Glutamatergic neuron (in vitro differentiated cells): ENCODE measurements at regions not wholly inside any gene's neighbourhood (a gene's known extent, or its start where the extent isn't known, plus 50 kb on each side); places are given as distances from the start of the nearest gene placed in this dataset.

ENCODE experiments used
- DNase-seq: peaks from one replicate; pipeline ENCODE4 v3.0.0; 2022
- H3K27ac Mint-ChIP-seq: one replicate; pipeline ENCODE4 v1.8.0; 2020; ENCODE audit warnings: mild to moderate bottlenecking, mixed read lengths, inconsistent platforms; ENCODE audit not compliant: unreplicated experiment
- H3K27me3 Mint-ChIP-seq: one replicate; pipeline ENCODE4 v1.8.0; 2020; ENCODE audit warnings: mild to moderate bottlenecking, moderate library complexity, mixed read lengths, inconsistent platforms; ENCODE audit not compliant: unreplicated experiment
- H3K36me3 Mint-ChIP-seq: one replicate; pipeline ENCODE4 v1.8.0; 2020; ENCODE audit warnings: mild to moderate bottlenecking, mixed read lengths, inconsistent platforms; ENCODE audit not compliant: unreplicated experiment
- H3K4me1 Mint-ChIP-seq: one replicate; pipeline ENCODE4 v1.8.0; 2020; ENCODE audit warnings: mild to moderate bottlenecking, low read depth, mixed read lengths, inconsistent platforms; ENCODE audit not compliant: unreplicated experiment
- H3K4me3 Mint-ChIP-seq: one replicate; pipeline ENCODE4 v1.8.0; 2020; ENCODE audit warnings: mild to moderate bottlenecking, mixed read lengths, inconsistent platforms; ENCODE audit not compliant: unreplicated experiment
- H3K9me3 Mint-ChIP-seq: one replicate; pipeline ENCODE4 v1.8.0; 2020; ENCODE audit warnings: mild to moderate bottlenecking, moderate library complexity, mixed read lengths, inconsistent platforms; ENCODE audit not compliant: unreplicated experiment
- TF ChIP-seq, protein P1 (sequence below): fragments of 200-600 bp; sonication (generic); IDR thresholded peaks from one replicate; pipeline ENCODE4 v1.5.0; 2021; ENCODE audit not compliant: partially characterized antibody, unreplicated experiment

DNA sequence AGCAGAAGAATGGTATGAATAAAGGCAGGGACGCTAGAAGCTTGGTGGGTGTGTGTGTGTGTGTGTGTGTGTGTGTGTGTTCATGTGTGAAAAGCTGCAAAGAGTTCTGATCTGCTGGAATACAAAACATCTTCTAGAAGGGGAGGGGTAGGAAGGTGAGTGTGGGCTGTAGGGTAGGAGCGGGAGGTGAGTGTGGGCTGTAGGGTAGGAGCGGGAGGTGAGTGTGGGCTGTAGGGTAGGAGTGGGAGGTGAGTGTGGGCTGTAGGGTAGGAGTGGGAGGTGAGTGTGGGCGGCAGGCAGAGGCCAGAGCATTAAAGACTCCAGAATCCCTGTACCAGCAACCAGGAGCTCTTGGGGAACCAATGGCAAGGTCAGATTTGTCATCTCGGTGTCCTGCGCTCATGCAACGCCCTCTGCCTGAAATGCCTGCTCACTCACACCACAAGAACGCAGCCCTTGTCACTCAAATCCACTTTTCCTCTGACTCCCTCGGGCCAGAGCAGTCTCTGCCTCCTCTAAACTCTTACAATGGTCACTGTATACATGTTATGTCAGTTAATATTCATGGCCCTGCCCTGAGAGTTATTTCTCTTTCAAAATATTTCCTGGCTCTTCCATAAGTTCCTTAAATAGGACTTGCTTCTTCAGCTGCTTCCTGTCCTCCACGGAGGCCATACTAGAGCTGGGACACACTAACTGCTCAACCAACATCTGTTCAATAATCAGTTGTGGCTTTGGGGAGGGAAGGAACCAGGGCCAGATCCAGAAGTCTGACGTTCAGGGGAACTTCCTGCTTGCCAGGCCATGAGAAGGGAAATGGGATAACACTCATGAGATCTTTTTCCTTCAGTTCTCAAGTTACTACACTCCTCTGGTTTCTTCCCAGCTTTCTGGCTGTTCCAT lies 53.6 kb upstream of the ZNF644 start:
- H3K27me3 Mint-ChIP-seq, result peaks cover 3% of the 10 kb centered on the region
- no peaks in the 10 kb centered on the region for H3K4me1 Mint-ChIP-seq
- H3K27ac Mint-ChIP-seq, result no peak overlapping the region

DNA sequence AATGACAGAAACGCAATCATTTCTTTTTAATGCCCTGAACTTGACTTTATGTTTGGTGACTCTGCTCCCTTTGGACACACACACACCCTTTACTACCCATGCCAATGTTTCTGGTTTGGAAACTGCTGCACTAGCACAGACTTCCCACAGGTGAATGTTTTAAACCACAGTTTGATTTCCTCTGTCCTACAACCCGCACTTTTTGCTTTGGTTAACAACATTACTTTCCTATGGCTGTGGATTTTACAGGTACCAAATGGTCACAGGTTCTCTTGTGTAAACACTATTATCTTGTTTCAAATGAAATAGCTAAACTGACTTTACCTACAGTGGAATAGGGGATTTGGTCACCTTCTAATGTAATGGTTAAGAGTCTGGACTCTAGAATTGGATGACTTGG lies 51.5 kb upstream of the ZNF644 start:
- H3K36me3 Mint-ChIP-seq, result no peaks in the 10 kb centered on the region

More for the DNA sequence above, 53.6 kb upstream of the ZNF644 start:
- Mint-ChIP-seq H3K36me3 (no peaks in the 10 kb centered on the region), H3K9me3 (no peaks in the 10 kb centered on the region), H3K4me3 (no peak overlapping the region)
- TF ChIP-seq, protein P1, sequence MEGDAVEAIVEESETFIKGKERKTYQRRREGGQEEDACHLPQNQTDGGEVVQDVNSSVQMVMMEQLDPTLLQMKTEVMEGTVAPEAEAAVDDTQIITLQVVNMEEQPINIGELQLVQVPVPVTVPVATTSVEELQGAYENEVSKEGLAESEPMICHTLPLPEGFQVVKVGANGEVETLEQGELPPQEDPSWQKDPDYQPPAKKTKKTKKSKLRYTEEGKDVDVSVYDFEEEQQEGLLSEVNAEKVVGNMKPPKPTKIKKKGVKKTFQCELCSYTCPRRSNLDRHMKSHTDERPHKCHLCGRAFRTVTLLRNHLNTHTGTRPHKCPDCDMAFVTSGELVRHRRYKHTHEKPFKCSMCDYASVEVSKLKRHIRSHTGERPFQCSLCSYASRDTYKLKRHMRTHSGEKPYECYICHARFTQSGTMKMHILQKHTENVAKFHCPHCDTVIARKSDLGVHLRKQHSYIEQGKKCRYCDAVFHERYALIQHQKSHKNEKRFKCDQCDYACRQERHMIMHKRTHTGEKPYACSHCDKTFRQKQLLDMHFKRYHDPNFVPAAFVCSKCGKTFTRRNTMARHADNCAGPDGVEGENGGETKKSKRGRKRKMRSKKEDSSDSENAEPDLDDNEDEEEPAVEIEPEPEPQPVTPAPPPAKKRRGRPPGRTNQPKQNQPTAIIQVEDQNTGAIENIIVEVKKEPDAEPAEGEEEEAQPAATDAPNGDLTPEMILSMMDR, result no peak
- DNase-seq, result no peak

GRCh38 chr1:91071838-91072237 lies 50.0 kb upstream of the ZNF644 start:
- TF ChIP-seq, protein P1, result no peak
- H3K27me3 Mint-ChIP-seq, result peaks cover 3% of the 10 kb centered on the region
- H3K4me3 Mint-ChIP-seq, result no peak overlapping the region
- no peaks in the 10 kb centered on the region for H3K36me3 Mint-ChIP-seq
- no peak overlapping the region for H3K27ac Mint-ChIP-seq
- no peak for DNase-seq
- H3K9me3 Mint-ChIP-seq, result no peaks in the 10 kb centered on the region
- no peaks in the 10 kb centered on the region for H3K4me1 Mint-ChIP-seq

More for the DNA sequence above, 51.5 kb upstream of the ZNF644 start:
- no peak for DNase-seq
- Mint-ChIP-seq H3K27me3 (peaks cover 3% of the 10 kb centered on the region), H3K4me3 (no peak overlapping the region), H3K9me3 (no peaks in the 10 kb centered on the region), H3K27ac (no peak overlapping the region), H3K4me1 (no peaks in the 10 kb centered on the region)
- TF ChIP-seq, protein P1, result no peak
